Testis (tissue), 2 donors: ENCODE measurements at regions not wholly inside any gene's neighbourhood (a gene's known extent, or its start where the extent isn't known, plus 50 kb on each side); places are given as distances from the start of the nearest gene placed in this dataset.

Source experiments
- DNase-seq: peaks from one replicate; pipeline ENCODE4 v3.0.0-alpha.2; 2019
- H3K27ac ChIP-seq, 2 donors: fragments of 200-600 bp; sonication (generic); one replicate each; pipeline ENCODE4 v1.5.1; 2019
- H3K27me3 ChIP-seq: fragments of 200-600 bp; sonication (generic); one replicate; pipeline ENCODE4 v1.5.1; 2019
- H3K36me3 ChIP-seq: fragments of 200-600 bp; sonication (generic); one replicate; pipeline ENCODE4 v1.5.1; 2017; ENCODE audit warnings: low read depth; ENCODE audit errors: missing control alignments
- H3K4me1 ChIP-seq: fragments of 200-600 bp; sonication (generic); one replicate; pipeline ENCODE4 v1.5.1; 2019
- H3K4me3 ChIP-seq, 2 donors: fragments of 200-600 bp; sonication (generic); one replicate each; pipeline ENCODE4 v1.5.1; 2017 to 2019
- H3K9me3 ChIP-seq: fragments of 200-600 bp; sonication (generic); one replicate; pipeline ENCODE4 v1.5.1; 2017
- POLR2A ChIP-seq: fragments of 450-650 bp; IDR thresholded peaks from one replicate; pipeline ENCODE4 v1.6.1; 2017; ENCODE audit warnings: antibody characterized with exemption, mild to moderate bottlenecking, moderate library complexity
- WGBS, 2 donors: methylation state at CpG; one replicate each; pipeline ENCODE4 v1.1.5; 2018; 5-methylcytosine and 5-hydroxymethylcytosine counted together
- intact Hi-C: fragments of 100-400 bp; cut with DNase I; formaldehyde crosslinking; loops from one replicate; pipeline ENCODE4 v1.15.1; 2023; ENCODE audit warnings: low total_unique reads
- TF ChIP-seq, protein P1 (sequence below), 3 experiments: fragments of 450-650 bp in 2 of 3; fragments of 200-600 bp in 1 of 3; sonication (generic) in 1 of 3; IDR thresholded peaks; one replicate each; pipeline ENCODE4 v1.5.1; 2016 to 2019; ENCODE audit warnings: antibody characterized with exemption in 3 of 3, mild to moderate bottlenecking in 2 of 3, moderate library complexity in 1 of 3

- intact Hi-C loops = no loop called here
- no peak for DNase-seq
Observed at GRCh38 chr18:29087616-29088246, 910.8 kb upstream of the CDH2 start.

DNA sequence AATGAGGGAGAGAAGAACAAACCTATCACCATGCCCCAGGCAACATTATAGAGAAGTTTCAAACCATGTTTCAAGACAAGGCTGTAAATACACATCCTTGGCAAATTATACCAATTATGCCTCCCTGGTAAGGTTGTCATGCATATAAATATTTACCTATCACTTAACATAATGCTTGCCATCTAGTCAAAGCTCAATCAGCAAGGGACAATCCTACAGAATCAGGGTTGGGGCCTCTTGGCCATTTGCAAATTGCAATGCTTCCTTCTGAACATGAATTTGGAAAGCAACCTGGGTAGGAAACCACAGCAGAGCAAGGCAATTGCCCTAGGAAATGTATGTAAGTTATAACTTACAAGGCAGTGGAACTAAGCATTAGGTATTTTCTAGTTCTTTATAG lies 907.2 kb upstream of the CDH2 start:
- Histone ChIP-seq H3K4me3 (no peak overlapping the region), H3K4me1 (no peaks in the 10 kb centered on the region), H3K27me3 (no peaks in the 10 kb centered on the region), H3K9me3 (no peaks in the 10 kb centered on the region), H3K36me3 (no peaks in the 10 kb centered on the region), H3K27ac (no peak overlapping the region)
- no peak for TF ChIP-seq POLR2A
- TF ChIP-seq, protein P1, sequence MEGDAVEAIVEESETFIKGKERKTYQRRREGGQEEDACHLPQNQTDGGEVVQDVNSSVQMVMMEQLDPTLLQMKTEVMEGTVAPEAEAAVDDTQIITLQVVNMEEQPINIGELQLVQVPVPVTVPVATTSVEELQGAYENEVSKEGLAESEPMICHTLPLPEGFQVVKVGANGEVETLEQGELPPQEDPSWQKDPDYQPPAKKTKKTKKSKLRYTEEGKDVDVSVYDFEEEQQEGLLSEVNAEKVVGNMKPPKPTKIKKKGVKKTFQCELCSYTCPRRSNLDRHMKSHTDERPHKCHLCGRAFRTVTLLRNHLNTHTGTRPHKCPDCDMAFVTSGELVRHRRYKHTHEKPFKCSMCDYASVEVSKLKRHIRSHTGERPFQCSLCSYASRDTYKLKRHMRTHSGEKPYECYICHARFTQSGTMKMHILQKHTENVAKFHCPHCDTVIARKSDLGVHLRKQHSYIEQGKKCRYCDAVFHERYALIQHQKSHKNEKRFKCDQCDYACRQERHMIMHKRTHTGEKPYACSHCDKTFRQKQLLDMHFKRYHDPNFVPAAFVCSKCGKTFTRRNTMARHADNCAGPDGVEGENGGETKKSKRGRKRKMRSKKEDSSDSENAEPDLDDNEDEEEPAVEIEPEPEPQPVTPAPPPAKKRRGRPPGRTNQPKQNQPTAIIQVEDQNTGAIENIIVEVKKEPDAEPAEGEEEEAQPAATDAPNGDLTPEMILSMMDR (IDR thresholded peaks at IDR 0.05) = no peak
- no peak for DNase-seq
- intact Hi-C loops = no loop called here

More at GRCh38 chr18:29087616-29088246, 910.8 kb upstream of the CDH2 start:
- Histone ChIP-seq H3K27me3 (no peaks in the 10 kb centered on the region), H3K36me3 (no peaks in the 10 kb centered on the region), H3K9me3 (no peaks in the 10 kb centered on the region), H3K4me1 (no peaks in the 10 kb centered on the region), H3K4me3 (no peak overlapping the region), H3K27ac (no peak overlapping the region)
- 85 to 90% methylated on average over 3 of the region's 3 CpGs for WGBS, 2 donors
- no peak for TF ChIP-seq POLR2A

GRCh38 chr18:29083545-29083944 lies 906.6 kb upstream of the CDH2 start:
- Histone ChIP-seq H3K9me3 (no peaks in the 10 kb centered on the region), H3K27ac (no peak overlapping the region), H3K36me3 (no peaks in the 10 kb centered on the region), H3K4me1 (no peaks in the 10 kb centered on the region), H3K4me3 (no peak overlapping the region), H3K27me3 (no peaks in the 10 kb centered on the region)
- intact Hi-C loops = no loop called here
- no peak for DNase-seq
- 70 to 71% methylated on average over 4 of the region's 4 CpGs for WGBS, 2 donors
- TF ChIP-seq, protein P1 (IDR thresholded peaks at IDR 0.05) = no peak
- no peak for TF ChIP-seq POLR2A

- no peak for TF ChIP-seq POLR2A
- TF ChIP-seq, protein P1 (IDR thresholded peaks at IDR 0.05) = no peak
- H3K27me3 ChIP-seq = no peaks in the 10 kb centered on the region
- H3K36me3 ChIP-seq = no peaks in the 10 kb centered on the region
- no peak for DNase-seq
- intact Hi-C loops = no loop called here
- H3K4me1 ChIP-seq = no peaks in the 10 kb centered on the region
- 78 to 88% methylated on average over 3 of the region's 3 CpGs for WGBS, 2 donors
- H3K4me3 ChIP-seq = no peak overlapping the region
- H3K9me3 ChIP-seq = no peaks in the 10 kb centered on the region
- no peak overlapping the region for H3K27ac ChIP-seq
Observed at GRCh38 chr18:29080946-29081345, 904.0 kb upstream of the CDH2 start.

DNA sequence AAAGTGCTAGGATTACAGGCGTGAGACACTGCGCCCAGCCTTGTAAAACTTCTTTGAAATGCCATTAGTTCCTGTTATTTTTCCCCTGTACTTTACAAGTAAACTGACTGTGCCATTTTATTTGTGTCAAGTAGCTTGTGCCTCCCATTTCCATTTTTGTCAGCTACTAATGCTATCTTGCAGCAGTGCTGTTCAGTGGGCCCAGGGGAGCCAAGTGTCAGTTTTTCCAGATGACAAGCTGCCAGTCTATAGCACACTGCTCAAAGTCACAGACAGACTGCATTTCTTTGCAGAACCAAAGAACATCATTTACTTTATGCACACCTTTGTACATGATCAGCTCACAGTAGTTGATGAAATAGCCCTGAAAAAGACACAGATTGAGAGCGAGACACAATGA lies 901.3 kb upstream of the CDH2 start:
- H3K27ac ChIP-seq = no peak overlapping the region
- H3K4me3 ChIP-seq = no peak overlapping the region
- intact Hi-C loops = no loop called here
- no peaks in the 10 kb centered on the region for H3K4me1 ChIP-seq
- no peak for TF ChIP-seq POLR2A
- TF ChIP-seq, protein P1 (IDR thresholded peaks at IDR 0.05) = no peak
- WGBS, 2 donors = 72 to 78% methylated on average over 3 of the region's 3 CpGs
- H3K27me3 ChIP-seq = no peaks in the 10 kb centered on the region
- H3K9me3 ChIP-seq = no peaks in the 10 kb centered on the region
- no peaks in the 10 kb centered on the region for H3K36me3 ChIP-seq
- no peak for DNase-seq
